Jurkat, Clone E6-1 (cell line): ENCODE measurements at regions not wholly inside any gene's neighbourhood (a gene's known extent, or its start where the extent isn't known, plus 50 kb on each side); places are given as distances from the start of the nearest gene placed in this dataset.

ENCODE experiments used
- DNase-seq: peaks from one replicate; pipeline ENCODE4 v3.0.0-alpha.2; 2011; ENCODE audit warnings: low read depth, low spot score
- H3K4me3 ChIP-seq: 2 replicates; pipeline ENCODE4 v1.5.1; 2011; ENCODE audit warnings: mild to moderate bottlenecking, low read length, control low read depth, moderate library complexity

DNA sequence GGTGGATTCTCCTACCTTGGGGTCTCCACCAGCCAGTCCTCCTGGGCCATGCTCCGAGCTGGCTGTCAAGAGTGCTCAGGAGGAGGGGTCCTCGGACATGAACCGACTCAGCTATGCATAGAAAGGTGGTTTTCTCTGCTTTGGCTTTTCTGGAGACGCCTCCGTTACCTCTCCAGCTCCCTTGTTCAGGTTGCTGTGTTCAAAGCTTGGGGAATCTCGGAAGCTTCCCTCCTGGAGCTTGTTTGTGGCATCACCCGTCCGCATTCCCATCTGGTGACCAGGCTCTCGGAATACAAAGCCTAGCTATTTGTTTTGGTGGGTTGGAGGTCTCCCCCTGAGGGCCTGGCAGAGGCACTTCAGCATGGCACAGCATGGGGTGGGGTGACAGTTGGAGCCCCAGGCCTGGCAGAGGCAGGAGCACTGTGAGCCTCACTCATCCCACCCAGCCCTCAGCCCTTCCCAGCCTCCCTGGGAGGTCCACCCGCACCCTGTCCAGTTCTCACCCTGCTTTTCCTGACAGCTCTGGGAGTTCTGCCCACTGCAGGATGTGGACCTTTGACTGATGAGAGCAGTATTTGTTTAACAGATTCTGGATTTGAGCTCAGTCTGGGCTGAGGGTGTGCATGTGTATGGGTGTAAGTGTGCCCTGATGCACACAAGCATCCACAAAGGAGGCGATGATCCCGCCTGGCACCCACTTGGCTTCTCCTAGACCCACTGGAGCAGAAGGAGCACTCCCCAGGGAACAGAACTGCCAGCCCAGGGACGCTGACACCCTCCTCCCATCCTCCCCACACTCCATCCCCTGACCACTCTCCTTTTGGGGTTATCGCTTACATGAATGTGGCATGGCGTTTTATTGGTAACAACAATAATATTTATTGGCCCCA, 107.3 kb upstream of the HS6ST1 start:
- no peak for DNase-seq
- no peak overlapping the region for H3K4me3 ChIP-seq

DNA sequence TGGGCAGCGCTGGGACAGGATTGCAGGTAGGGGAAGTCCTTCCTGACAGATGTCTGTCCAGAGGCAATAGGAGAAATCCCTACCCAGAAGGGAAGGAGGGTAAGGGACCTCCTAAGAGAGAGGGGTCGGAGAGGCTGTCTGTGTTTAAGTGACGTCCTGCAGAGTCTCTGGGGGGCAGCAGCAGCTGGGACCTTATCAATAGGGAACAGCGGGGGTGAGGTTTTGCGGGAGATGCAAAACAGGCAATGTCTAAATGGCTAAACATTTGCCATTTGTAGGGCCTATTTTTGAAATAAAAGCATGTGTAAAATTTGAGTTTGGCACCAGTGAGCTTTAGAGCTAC, 108.7 kb upstream of the HS6ST1 start:
- DNase-seq, result no peak
- H3K4me3 ChIP-seq, result no peak overlapping the region

DNA sequence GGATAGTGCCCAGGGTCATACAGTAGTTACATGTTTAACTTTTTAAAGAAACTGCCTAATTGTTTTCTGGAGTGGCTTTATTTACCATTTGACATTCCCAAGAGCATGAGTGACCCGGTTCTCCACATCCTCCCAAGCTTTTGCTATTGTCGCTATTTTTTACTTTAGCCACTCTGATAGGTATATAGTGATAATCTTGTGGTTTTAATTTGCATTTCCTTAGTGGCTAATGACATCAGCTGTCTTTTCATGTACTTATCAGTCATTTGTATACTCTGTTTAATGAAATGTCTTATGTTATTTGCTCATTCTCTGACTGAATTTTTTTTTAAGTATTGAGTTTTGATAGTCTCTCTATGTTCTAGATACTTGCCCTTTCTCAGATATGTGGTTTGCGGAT, 109.7 kb upstream of the HS6ST1 start:
- no peak for DNase-seq

DNA sequence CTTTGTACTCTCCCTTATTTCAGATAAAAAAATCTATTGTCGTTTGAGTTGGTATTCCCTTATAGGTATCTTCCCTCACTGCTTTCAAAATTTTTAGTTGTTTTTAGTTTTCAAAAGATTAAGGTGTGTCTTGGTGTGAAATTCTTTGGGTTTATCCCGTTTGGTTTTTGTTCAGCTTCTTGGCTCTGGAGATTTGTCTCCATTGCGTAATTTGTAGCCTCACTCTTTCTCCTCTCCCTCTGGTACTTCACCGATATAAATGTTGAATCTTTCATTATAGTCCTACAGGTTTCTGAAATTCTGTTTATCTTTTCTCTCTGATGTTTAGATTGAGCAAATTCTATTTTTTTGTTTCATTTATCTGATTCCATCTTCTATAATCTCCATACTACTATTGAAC, 113.8 kb upstream of the HS6ST1 start:
- no peak overlapping the region for H3K4me3 ChIP-seq
- no peak for DNase-seq

More for the DNA sequence above, 109.7 kb upstream of the HS6ST1 start:
- H3K4me3 ChIP-seq, result no peak overlapping the region

DNA sequence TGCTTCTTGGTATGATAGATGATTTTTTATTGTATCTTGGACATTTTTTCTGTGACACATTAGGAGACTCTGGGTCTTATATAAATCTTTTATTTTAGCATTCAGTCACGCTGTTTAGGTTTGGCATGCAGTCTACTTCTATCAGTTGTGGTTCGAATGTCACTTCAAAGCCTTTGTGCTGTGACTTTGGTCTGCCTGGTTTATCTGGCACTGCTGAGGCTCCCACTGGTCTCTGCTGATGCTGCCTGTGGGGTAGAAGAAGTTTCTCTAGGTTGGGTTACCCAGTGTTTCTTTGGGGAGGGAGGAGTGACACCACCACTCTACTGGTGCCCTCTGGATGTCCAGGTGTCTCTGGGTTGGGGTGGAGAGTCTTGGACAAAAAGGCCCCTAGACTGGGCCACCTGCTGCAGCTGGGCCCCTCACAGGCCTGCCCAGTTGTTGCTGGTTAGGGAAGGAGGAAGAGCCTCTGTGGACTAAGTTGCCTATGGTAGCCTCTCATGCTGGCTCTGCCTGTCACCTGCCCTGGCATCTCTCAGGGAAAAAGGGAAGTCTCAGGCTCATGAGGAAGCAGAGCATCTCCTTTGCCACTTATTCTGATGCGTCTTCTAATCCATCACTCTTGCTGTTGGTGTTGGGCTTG, 115.4 kb upstream of the HS6ST1 start:
- H3K4me3 ChIP-seq, result no peak overlapping the region
- peak; percentile 78 for DNase-seq

- no peak overlapping the region for H3K4me3 ChIP-seq
- DNase-seq, result no peak
Measured at GRCh38 chr2:128435576-128436478, 117.2 kb upstream of the HS6ST1 start.

DNA sequence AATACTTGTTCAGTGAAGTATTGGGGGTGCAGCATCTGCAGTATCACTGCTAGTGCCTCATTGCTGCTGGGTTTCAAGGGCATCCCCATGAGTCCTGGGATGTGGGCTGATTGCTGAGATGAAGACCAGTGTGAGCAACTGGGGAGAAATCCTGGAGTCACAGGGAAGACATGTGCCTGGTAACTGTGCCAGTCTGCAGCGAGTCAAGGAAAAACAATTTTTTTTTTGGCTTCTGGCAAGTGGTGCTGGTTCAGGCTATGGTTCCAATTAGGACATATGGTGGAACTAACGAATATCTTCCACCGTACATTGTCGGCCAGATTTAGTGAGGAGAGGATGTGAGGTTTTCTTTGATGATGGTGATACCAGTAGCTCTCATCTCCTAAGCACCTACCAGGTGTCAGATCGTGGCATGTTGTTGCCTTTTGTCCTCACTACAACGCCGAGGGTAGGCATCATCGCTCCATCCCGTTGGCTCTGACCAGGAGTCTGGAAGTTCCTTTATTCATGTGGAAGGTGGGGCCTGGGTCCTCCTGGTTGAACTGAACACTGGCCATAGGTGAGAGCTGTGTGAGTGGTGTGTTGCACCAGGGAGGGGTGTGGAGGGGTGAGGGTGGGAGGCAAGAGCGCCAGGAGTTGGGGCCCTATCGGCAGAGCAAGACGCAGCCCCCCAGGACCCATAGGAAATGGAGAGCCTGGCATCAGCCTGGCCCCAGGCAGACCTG, 118.0 kb upstream of the HS6ST1 start:
- peak overlapping the region; percentile 31 for H3K4me3 ChIP-seq
- peak; percentile 87 for DNase-seq

- DNase-seq, result no peak
- peak overlapping the region; percentile 31 for H3K4me3 ChIP-seq
Measured at GRCh38 chr2:128437204-128437565, 118.5 kb upstream of the HS6ST1 start.

GRCh38 chr2:128438091-128438490, 119.4 kb upstream of the HS6ST1 start:
- DNase-seq, result no peak
- H3K4me3 ChIP-seq, result no peak overlapping the region

DNA sequence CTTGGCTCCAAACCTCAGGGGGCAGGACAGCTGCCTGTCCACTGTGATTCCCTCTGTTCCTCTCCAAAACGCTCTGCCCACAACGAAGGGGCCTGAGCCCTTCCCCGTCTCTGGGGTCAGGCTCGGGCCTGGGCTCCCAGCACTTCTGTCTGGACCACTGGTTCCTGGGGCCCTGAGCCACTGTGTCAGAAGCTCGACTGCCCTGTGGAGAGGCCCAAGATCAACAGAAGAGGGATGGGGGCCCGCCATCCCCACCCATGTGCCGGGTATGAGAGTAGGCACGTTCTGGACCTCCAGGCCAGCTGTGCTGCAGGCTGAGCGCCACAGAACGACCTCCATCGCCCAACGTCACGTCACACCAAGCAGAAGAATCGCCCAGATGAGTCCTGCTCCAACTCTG, 119.9 kb upstream of the HS6ST1 start:
- no peak overlapping the region for H3K4me3 ChIP-seq
- no peak for DNase-seq

- H3K4me3 ChIP-seq, result no peak overlapping the region
- no peak for DNase-seq
Measured at GRCh38 chr2:128439031-128439790, 120.5 kb upstream of the HS6ST1 start.

DNA sequence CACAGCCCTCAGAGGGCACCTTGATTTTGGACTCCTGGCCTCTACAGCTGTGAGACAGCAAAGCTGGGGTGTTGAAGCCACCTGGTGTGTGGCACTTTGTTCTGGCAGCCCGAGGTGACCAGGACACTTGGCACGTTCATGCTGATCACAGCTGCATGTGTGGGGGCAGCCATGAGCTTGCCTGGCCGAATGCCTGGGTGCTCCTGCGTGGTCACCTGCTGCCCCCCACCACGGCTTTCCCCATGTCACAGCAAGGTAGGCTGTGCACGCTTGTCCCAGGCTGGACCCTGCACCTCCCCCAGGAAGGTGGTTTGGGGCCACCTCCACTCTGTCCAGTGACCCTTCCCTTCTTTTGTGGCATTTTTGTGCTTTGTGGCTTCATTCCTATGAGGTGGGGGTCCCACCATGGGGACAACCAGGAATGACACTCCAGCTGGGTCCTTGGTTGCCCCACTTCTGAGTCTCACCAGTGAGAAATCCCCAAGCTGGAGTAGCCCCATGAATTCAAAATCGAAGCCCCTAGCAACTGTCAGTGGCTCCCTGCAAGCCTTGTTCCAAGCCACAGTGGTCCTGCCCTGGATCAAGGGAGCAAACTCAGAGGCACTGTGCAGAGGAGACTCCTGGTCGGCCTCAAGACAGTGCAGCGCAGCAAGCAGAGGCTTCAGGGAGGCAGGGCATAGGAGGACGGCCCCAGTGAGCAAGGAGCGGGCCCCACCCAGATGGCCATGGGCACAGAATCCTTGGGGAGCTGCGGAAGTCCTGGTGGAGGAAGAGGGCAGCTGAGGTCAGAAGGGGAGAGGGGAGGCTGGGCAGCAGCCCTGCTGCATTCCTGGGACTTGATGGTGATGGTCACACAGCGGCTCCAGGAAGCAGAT, 121.4 kb upstream of the HS6ST1 start:
- no peak for DNase-seq
- no peak overlapping the region for H3K4me3 ChIP-seq

- no peak overlapping the region for H3K4me3 ChIP-seq
- DNase-seq, result no peak
Measured at GRCh38 chr2:128440666-128441340, 122.1 kb upstream of the HS6ST1 start.

DNA sequence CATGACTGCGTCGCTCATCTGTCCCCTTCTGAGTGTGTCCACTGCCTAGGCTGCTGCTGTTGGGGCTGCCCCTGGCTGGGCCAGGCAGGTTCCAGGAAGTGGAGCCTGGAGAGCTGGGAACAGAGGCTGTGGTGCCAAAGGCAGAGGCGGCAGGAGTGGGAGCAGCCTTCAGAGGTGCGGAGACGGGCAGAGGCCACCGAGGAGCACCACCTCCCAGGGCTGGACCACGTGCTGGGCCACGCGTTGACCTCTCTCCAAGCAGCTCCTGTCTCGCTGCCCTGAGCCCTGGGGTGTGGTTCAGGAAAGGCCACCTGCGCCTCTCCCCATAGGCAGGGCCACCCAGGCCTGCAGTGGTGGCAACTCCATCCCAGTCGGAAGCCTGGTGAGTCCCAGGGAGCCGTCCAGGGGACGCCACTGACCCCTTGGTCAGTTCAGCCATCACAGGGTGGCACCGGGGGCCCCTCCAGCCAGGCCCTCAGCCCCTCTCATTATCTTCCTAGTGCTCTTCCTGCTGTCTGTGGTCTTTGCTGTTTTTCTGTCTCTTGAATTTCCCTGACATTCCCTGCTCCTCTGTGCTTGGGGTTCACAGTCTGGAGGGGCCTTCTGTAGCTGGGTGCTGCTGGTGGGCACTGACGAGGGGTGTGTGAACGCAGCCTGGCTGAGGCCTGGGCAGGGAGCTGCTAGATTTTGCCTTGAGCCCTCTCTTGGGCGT, 122.8 kb upstream of the HS6ST1 start:
- DNase-seq, result no peak
- H3K4me3 ChIP-seq, result no peak overlapping the region

- no peak for DNase-seq
Measured at GRCh38 chr2:128442053-128442751, 123.5 kb upstream of the HS6ST1 start.

DNA sequence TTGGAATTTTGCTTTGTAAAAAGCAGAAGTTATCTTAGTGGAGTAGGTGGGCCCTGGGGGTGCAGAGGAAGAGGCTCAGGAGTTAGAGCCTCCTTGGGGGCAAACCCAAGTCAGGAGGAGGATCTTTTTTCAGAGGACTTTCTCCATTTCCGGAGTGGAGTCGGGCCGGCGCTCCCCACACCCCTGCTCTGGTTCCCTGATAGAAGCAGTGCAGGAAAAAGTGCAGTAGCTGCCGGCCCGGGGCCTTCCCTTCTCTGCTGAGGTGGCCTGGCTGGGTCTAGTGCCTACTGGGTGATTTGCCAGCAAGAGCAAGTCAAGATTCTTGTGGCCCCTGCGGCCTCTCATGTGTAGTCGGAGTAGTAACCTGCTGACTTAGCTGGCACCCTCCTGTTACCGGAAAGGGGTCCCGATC, 124.2 kb upstream of the HS6ST1 start:
- no peak for DNase-seq
- no peak overlapping the region for H3K4me3 ChIP-seq

More at GRCh38 chr2:128442053-128442751, 123.5 kb upstream of the HS6ST1 start:
- H3K4me3 ChIP-seq, result no peak overlapping the region
